ENCODE measurements at regions not wholly inside any gene's neighbourhood (a gene's known extent, or its start where the extent isn't known, plus 50 kb on each side); places are given as distances from the start of the nearest gene placed in this dataset.

- Histone ChIP-seq H3K4me3 (ENCODE audit: low read length) (no peak overlapping the region), H3K79me2 (ENCODE audit: low read length) (no peaks in the 10 kb centered on the region), H3K27ac (ENCODE audit: low read length) (no peak overlapping the region), H3K4me2 (ENCODE audit: low read depth, low read length) (no peak overlapping the region), H3K9ac (ENCODE audit: low read length) (no peak overlapping the region), H3K9me3 (replicated peaks; ENCODE audit: insufficient read depth, low read length) (no peaks in the 10 kb centered on the region), H3K9me2 (replicated peaks; ENCODE audit: insufficient read depth, low read length) (no peaks in the 10 kb centered on the region), H3F3A (ENCODE audit: insufficient read depth, low read length) (no peaks in the 10 kb centered on the region; the same call in 1 of the 2 replicates), H2AFZ (ENCODE audit: low read length) (no peak overlapping the region), H3K4me1 (ENCODE audit: low read length) (peaks cover 10% of the 10 kb centered on the region; the same call in 1 of the 2 replicates), H4K20me1 (ENCODE audit: insufficient read depth, low read length) (no peaks in the 10 kb centered on the region), H3K36me3 (replicated peaks; ENCODE audit: insufficient read depth, low read length) (no peaks in the 10 kb centered on the region), H3K27me3 (replicated peaks; ENCODE audit: insufficient read depth, low read length) (no peaks in the 10 kb centered on the region)
- no peak for DNase-seq
- TF ChIP-seq CTCF (IDR thresholded peaks at IDR 0.05; ENCODE audit: low read length) = no peak
- no peak for TF ChIP-seq EZH2 (optimal IDR thresholded peaks at IDR 0.05; ENCODE audit: low read depth, low read length)
- TF ChIP-seq EZH2phosphoT487 (IDR thresholded peaks at IDR 0.05; ENCODE audit: low read length) = no peak
Observed at GRCh38 chr9:89720696-89721175, 115.9 kb downstream of the GADD45G start.

- no peak overlapping the region for H3K27ac ChIP-seq (ENCODE audit: low read length)
- H4K20me1 ChIP-seq (ENCODE audit: insufficient read depth, low read length) = no peaks in the 10 kb centered on the region
- no peaks in the 10 kb centered on the region for H3K36me3 ChIP-seq (replicated peaks; ENCODE audit: insufficient read depth, low read length)
- H3K4me3 ChIP-seq (ENCODE audit: low read length) = no peak overlapping the region
- no peak overlapping the region for H2AFZ ChIP-seq (ENCODE audit: low read length)
- no peaks in the 10 kb centered on the region for H3K79me2 ChIP-seq (ENCODE audit: low read length)
- no peak for TF ChIP-seq CTCF (IDR thresholded peaks at IDR 0.05; ENCODE audit: low read length)
- peaks cover 7% of the 10 kb centered on the region; the same call in 1 of the 2 replicates for H3K4me1 ChIP-seq (ENCODE audit: low read length)
- no peaks in the 10 kb centered on the region for H3K27me3 ChIP-seq (replicated peaks; ENCODE audit: insufficient read depth, low read length)
- H3K9ac ChIP-seq (ENCODE audit: low read length) = no peak overlapping the region
- no peaks in the 10 kb centered on the region for H3K9me2 ChIP-seq (replicated peaks; ENCODE audit: insufficient read depth, low read length)
- H3K9me3 ChIP-seq (replicated peaks; ENCODE audit: insufficient read depth, low read length) = no peaks in the 10 kb centered on the region
- no peak for DNase-seq
- H3F3A ChIP-seq (ENCODE audit: insufficient read depth, low read length) = no peaks in the 10 kb centered on the region
- H3K4me2 ChIP-seq (ENCODE audit: low read depth, low read length) = no peak overlapping the region
Observed at GRCh38 chr9:89721176-89721700, 116.4 kb downstream of the GADD45G start.

DNA sequence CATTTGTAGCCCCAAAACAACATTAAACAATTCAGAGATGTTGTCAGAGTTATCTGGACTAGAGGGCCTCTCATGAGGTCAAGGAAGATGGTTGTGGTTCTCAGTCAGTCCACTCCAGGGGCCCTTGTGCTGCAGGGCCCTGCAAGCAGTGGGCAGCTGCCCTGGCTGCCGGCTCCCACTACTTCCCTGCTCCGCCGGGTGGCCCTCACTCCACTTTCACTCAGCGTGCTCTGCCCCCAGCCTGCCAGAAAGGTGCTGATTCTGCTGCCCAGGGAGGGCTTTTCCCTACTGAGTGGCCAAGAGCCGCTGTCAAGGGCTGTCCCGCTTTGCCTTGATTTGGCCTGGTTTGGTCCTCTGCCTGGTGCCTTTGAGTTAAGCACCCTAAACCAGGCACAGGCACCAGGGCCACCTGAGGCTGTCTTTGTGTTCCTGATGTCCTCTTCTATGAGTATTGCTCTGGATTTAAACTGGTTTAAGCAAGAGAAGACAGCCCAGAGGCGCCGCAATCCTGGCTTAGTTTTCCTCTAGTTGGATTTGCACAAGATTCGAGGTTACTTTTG is 117.2 kb downstream of the GADD45G start:
- no peaks in the 10 kb centered on the region for H3K9me3 ChIP-seq (replicated peaks; ENCODE audit: insufficient read depth, low read length)
- H3K4me2 ChIP-seq (ENCODE audit: low read depth, low read length) = no peak overlapping the region
- H3K4me3 ChIP-seq (ENCODE audit: low read length) = no peak overlapping the region
- H3K9ac ChIP-seq (ENCODE audit: low read length) = no peak overlapping the region
- peaks cover 7% of the 10 kb centered on the region; the same call in 1 of the 2 replicates for H3K4me1 ChIP-seq (ENCODE audit: low read length)
- H3K27me3 ChIP-seq (replicated peaks; ENCODE audit: insufficient read depth, low read length) = no peaks in the 10 kb centered on the region
- no peaks in the 10 kb centered on the region for H3K36me3 ChIP-seq (replicated peaks; ENCODE audit: insufficient read depth, low read length)
- no peaks in the 10 kb centered on the region for H3K9me2 ChIP-seq (replicated peaks; ENCODE audit: insufficient read depth, low read length)
- no peaks in the 10 kb centered on the region for H4K20me1 ChIP-seq (ENCODE audit: insufficient read depth, low read length)
- no peak for TF ChIP-seq EZH2 (optimal IDR thresholded peaks at IDR 0.05; ENCODE audit: low read depth, low read length)
- no peak for TF ChIP-seq CTCF (IDR thresholded peaks at IDR 0.05; ENCODE audit: low read length)
- no peak for TF ChIP-seq EZH2phosphoT487 (IDR thresholded peaks at IDR 0.05; ENCODE audit: low read length)
- H2AFZ ChIP-seq (ENCODE audit: low read length) = no peak overlapping the region
- DNase-seq = no peak
- H3K27ac ChIP-seq (ENCODE audit: low read length) = no peak overlapping the region
- no peaks in the 10 kb centered on the region for H3K79me2 ChIP-seq (ENCODE audit: low read length)
- no peaks in the 10 kb centered on the region for H3F3A ChIP-seq (ENCODE audit: insufficient read depth, low read length)
